Keratinocyte (primary cell): ENCODE measurements at regions not wholly inside any gene's neighbourhood (a gene's known extent, or its start where the extent isn't known, plus 50 kb on each side); places are given as distances from the start of the nearest gene placed in this dataset.

Source experiments
- DNase-seq: peaks from one replicate; pipeline ENCODE4 v3.0.0-alpha.2; 2011; ENCODE audit warnings: low read depth, missing footprints, low spot score
- FAIRE-seq: peaks from 2 replicates; lab custom pipeline; 2011; peaks lifted over from hg19 to GRCh38; lab: Jason Lieb, UNC
- H2AFZ ChIP-seq: 2 replicates; pipeline ENCODE4 v1.6.0; 2012; ENCODE audit warnings: low read length, control low read depth, inconsistent platforms; ENCODE audit not compliant: control insufficient read depth
- H3K27ac ChIP-seq: 2 replicates; pipeline ENCODE4 v1.5.1; 2011; ENCODE audit warnings: low read length; ENCODE audit not compliant: control insufficient read depth, insufficient read depth
- H3K27me3 ChIP-seq: 3 replicates; pipeline ENCODE4 v1.6.0; 2011; ENCODE audit warnings: low read length; ENCODE audit not compliant: control insufficient read depth, insufficient read depth; ENCODE audit errors: extremely low read depth
- H3K36me3 ChIP-seq, 2 experiments: 2 replicates in 1 of 2; 3 replicates in 1 of 2; pipeline ENCODE4 v1.5.1; 2011; ENCODE audit warnings: low read length in 2 of 2, mild to moderate bottlenecking in 1 of 2; ENCODE audit not compliant: control insufficient read depth in 2 of 2, insufficient read depth in 2 of 2; ENCODE audit errors: extremely low read depth in 1 of 2
- H3K4me1 ChIP-seq: 3 replicates; pipeline ENCODE4 v1.5.1; 2011; ENCODE audit warnings: low read length; ENCODE audit not compliant: control insufficient read depth, insufficient read depth; ENCODE audit errors: extremely low read depth
- H3K4me2 ChIP-seq: 3 replicates; pipeline ENCODE4 v1.6.0; 2011; ENCODE audit warnings: low read depth, low read length; ENCODE audit not compliant: control insufficient read depth, insufficient read depth; ENCODE audit errors: extremely low read depth
- H3K4me3 ChIP-seq, 3 experiments: fragments of 200-600 bp in 1 of 3; sonication (generic) in 1 of 3; 2 replicates in 2 of 3; 3 replicates in 1 of 3; pipeline ENCODE4 v1.5.1; 2011 to 2016; ENCODE audit warnings: low read length in 3 of 3, mild to moderate bottlenecking in 3 of 3, control low read depth in 2 of 3, inconsistent platforms in 1 of 3, low read depth in 1 of 3, mixed read lengths in 1 of 3, mixed run types in 1 of 3, moderate library complexity in 1 of 3; ENCODE audit not compliant: control insufficient read depth in 2 of 3, insufficient read depth in 2 of 3; ENCODE audit errors: extremely low read depth in 1 of 3
- H3K79me2 ChIP-seq: 2 replicates; pipeline ENCODE4 v1.6.0; 2012; ENCODE audit warnings: low read length; ENCODE audit not compliant: control insufficient read depth, insufficient read depth
- H3K9ac ChIP-seq: 3 replicates; pipeline ENCODE4 v1.6.0; 2011; ENCODE audit warnings: low read length; ENCODE audit not compliant: control insufficient read depth, insufficient read depth; ENCODE audit errors: extremely low read depth
- H3K9me1 ChIP-seq: 3 replicates; pipeline ENCODE4 v1.6.0; 2011; ENCODE audit warnings: low read length; ENCODE audit not compliant: control insufficient read depth, insufficient read depth; ENCODE audit errors: extremely low read depth
- H3K9me3 ChIP-seq: 2 replicates; pipeline ENCODE4 v1.5.1; 2012; ENCODE audit warnings: low read depth, low read length; ENCODE audit not compliant: control insufficient read depth
- H4K20me1 ChIP-seq: 3 replicates; pipeline ENCODE4 v1.6.0; 2011; ENCODE audit warnings: low read length; ENCODE audit not compliant: control insufficient read depth, insufficient read depth; ENCODE audit errors: extremely low read depth
- CTCF ChIP-seq, 3 experiments: IDR thresholded peaks in 1 of 3; conservative IDR thresholded peaks in 1 of 3; optimal IDR thresholded peaks in 1 of 3; 2 replicates in 2 of 3; 3 replicates in 1 of 3; pipeline versions ENCODE3 to v1.5.1; 2011; ENCODE audit warnings: low read length in 3 of 3, mild to moderate bottlenecking in 3 of 3, moderate library complexity in 2 of 3, control low read depth in 1 of 3, inconsistent platforms in 1 of 3; ENCODE audit not compliant: insufficient read depth in 2 of 3; ENCODE audit errors: extremely low read depth in 1 of 3
- EZH2 ChIP-seq: IDR thresholded peaks from one replicate; pipeline ENCODE4 v1.6.1; 2012; ENCODE audit warnings: inconsistent platforms, mild to moderate bottlenecking, low read length, moderate library complexity
- dilution Hi-C: fragments of 300-500 bp; cut with MboI; formaldehyde crosslinking; loops from one replicate; pipeline ENCODE4 v1.7.0; 2020; ENCODE audit warnings: low sequenced_read_pairs; ENCODE audit not compliant: extremely low pct_ligation_motif_present

- no peaks in the 10 kb centered on the region for H3K9me1 ChIP-seq
- H3K79me2 ChIP-seq, result no peaks in the 10 kb centered on the region
- peaks cover 9% of the 10 kb centered on the region for H3K27me3 ChIP-seq
- H3K36me3 ChIP-seq, result no peaks in the 10 kb centered on the region
- no peak overlapping the region for H3K4me3 ChIP-seq
- H3K27ac ChIP-seq, result no peak overlapping the region
- no peaks in the 10 kb centered on the region for H3K9me3 ChIP-seq
- dilution Hi-C loops, result no loop called here
- DNase-seq (no peak), FAIRE-seq (no peak)
- H2AFZ ChIP-seq, result no peak overlapping the region
- no peaks in the 10 kb centered on the region for H3K4me1 ChIP-seq
- H4K20me1 ChIP-seq, result no peaks in the 10 kb centered on the region
- TF ChIP-seq EZH2 (no peak), CTCF (optimal IDR thresholded peaks at IDR 0.05 in 1 of 3, IDR thresholded peaks at IDR 0.05 in 1 of 3, conservative IDR thresholded peaks at IDR 0.05 in 1 of 3; ENCODE audit: extremely low read depth in 1 of 3, insufficient read depth in 2 of 3, low read length in 3 of 3) (no peak)
- H3K4me2 ChIP-seq, result no peak overlapping the region
- H3K9ac ChIP-seq, result no peak overlapping the region
These were observed 135.9 kb upstream of the LINGO1 start for GRCh38 chr15:77768521-77769078.

GRCh38 chr15:77768107-77768506, 135.4 kb upstream of the LINGO1 start:
- peaks cover 9% of the 10 kb centered on the region for H3K27me3 ChIP-seq
- H3K9me1 ChIP-seq, result no peaks in the 10 kb centered on the region
- no peaks in the 10 kb centered on the region for H3K9me3 ChIP-seq
- H3K27ac ChIP-seq, result no peak overlapping the region
- no peaks in the 10 kb centered on the region for H3K36me3 ChIP-seq
- no peak overlapping the region for H3K4me2 ChIP-seq
- no peak overlapping the region for H2AFZ ChIP-seq
- H4K20me1 ChIP-seq, result no peaks in the 10 kb centered on the region
- TF ChIP-seq EZH2 (no peak), CTCF (optimal IDR thresholded peaks at IDR 0.05 in 1 of 3, IDR thresholded peaks at IDR 0.05 in 1 of 3, conservative IDR thresholded peaks at IDR 0.05 in 1 of 3; ENCODE audit: extremely low read depth in 1 of 3, insufficient read depth in 2 of 3, low read length in 3 of 3) (no peak)
- no peaks in the 10 kb centered on the region for H3K79me2 ChIP-seq
- no peak for DNase-seq
- H3K4me3 ChIP-seq, result no peak overlapping the region
- H3K4me1 ChIP-seq, result no peaks in the 10 kb centered on the region
- FAIRE-seq, result no peak
- dilution Hi-C loops, result no loop called here
- no peak overlapping the region for H3K9ac ChIP-seq
